ENCODE measurements at regions not wholly inside any gene's neighbourhood (a gene's known extent, or its start where the extent isn't known, plus 50 kb on each side); places are given as distances from the start of the nearest gene placed in this dataset.

DNA sequence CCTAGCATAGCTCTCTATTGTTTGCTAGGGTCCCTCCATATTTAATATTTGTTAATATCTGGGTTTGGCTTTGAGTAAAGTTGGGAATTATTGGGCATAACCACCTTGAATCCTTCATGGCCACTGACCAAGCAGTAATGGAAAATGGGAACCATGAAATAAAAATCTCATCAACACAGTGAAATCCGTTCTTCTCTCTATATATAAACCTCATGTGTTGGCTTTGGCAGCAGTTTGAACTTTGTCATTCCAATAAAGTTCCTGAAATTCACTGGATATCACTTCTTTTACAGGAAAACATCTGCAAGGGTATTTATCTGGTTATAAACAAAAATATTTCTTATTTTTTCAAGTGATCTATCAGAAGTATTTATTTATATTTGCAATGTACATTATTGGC is 93.0 kb upstream of the MPDZ start:
- Mint-ChIP-seq H3K27me3 (no peaks in the 10 kb centered on the region), H3K27ac (no peak overlapping the region), H3K4me1 (ENCODE audit: unreplicated experiment) (peaks cover 5% of the 10 kb centered on the region), H3K36me3 (no peaks in the 10 kb centered on the region), H3K4me3 (no peak overlapping the region), H3K9me3 (no peaks in the 10 kb centered on the region)
- TF ChIP-seq, protein P1, sequence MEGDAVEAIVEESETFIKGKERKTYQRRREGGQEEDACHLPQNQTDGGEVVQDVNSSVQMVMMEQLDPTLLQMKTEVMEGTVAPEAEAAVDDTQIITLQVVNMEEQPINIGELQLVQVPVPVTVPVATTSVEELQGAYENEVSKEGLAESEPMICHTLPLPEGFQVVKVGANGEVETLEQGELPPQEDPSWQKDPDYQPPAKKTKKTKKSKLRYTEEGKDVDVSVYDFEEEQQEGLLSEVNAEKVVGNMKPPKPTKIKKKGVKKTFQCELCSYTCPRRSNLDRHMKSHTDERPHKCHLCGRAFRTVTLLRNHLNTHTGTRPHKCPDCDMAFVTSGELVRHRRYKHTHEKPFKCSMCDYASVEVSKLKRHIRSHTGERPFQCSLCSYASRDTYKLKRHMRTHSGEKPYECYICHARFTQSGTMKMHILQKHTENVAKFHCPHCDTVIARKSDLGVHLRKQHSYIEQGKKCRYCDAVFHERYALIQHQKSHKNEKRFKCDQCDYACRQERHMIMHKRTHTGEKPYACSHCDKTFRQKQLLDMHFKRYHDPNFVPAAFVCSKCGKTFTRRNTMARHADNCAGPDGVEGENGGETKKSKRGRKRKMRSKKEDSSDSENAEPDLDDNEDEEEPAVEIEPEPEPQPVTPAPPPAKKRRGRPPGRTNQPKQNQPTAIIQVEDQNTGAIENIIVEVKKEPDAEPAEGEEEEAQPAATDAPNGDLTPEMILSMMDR (conservative IDR thresholded peaks at IDR 0.05): no peak
- no peak for DNase-seq (ENCODE audit: extremely low spot score, unreplicated experiment)

DNA sequence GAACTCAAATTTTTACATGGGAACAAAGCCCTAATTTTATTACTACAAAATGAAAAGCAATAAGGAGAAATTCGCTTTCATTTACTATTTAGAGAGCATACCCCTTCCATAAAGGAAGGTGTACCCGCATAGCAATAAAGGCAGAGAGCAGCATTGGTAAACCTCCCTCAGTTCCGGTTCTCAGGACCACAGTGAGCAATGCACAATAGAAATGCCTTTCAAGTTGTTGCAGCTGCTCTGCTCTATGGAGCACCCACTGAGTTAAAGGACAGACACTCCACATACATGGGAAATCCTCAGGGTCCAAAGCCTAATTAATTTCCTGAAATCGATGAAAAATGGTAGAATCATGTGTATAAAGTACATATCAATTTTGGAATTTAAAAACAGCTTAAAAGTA is 89.9 kb upstream of the MPDZ start:
- no peaks in the 10 kb centered on the region for H3K36me3 Mint-ChIP-seq

DNA sequence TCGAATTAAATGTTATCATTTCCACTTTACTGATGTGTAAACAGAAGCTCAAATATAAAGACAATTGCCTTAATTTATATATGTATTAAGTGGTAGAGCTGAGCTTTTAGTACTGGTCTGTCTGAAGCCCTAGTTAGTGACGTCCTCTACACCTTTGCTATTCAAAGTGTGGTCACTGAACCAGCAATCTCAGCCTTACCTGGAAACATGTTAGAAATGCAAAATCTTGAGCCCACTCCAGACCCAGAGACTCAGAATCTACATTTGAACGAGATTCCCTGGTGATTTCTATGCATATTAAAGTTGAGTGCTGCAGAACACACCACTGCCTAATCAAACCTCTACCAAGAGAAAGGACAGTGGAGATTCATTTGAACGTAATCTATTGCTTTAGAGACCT is 88.3 kb upstream of the MPDZ start:
- no peak overlapping the region for H3K27ac Mint-ChIP-seq
- no peaks in the 10 kb centered on the region for H3K9me3 Mint-ChIP-seq
- no peak for DNase-seq (ENCODE audit: extremely low spot score, unreplicated experiment)
- H3K4me3 Mint-ChIP-seq: no peak overlapping the region
- TF ChIP-seq, protein P1 (conservative IDR thresholded peaks at IDR 0.05): no peak
- no peaks in the 10 kb centered on the region for H3K36me3 Mint-ChIP-seq
- H3K27me3 Mint-ChIP-seq: no peaks in the 10 kb centered on the region
- H3K4me1 Mint-ChIP-seq (ENCODE audit: unreplicated experiment): peaks cover 13% of the 10 kb centered on the region

More for the DNA sequence above, 89.9 kb upstream of the MPDZ start:
- H3K4me3 Mint-ChIP-seq: no peak overlapping the region
- no peaks in the 10 kb centered on the region for H3K27me3 Mint-ChIP-seq
- peaks cover 10% of the 10 kb centered on the region for H3K4me1 Mint-ChIP-seq (ENCODE audit: unreplicated experiment)
- TF ChIP-seq, protein P1 (conservative IDR thresholded peaks at IDR 0.05): no peak
- H3K9me3 Mint-ChIP-seq: no peaks in the 10 kb centered on the region
- DNase-seq (ENCODE audit: extremely low spot score, unreplicated experiment): no peak
- H3K27ac Mint-ChIP-seq: no peak overlapping the region

DNA sequence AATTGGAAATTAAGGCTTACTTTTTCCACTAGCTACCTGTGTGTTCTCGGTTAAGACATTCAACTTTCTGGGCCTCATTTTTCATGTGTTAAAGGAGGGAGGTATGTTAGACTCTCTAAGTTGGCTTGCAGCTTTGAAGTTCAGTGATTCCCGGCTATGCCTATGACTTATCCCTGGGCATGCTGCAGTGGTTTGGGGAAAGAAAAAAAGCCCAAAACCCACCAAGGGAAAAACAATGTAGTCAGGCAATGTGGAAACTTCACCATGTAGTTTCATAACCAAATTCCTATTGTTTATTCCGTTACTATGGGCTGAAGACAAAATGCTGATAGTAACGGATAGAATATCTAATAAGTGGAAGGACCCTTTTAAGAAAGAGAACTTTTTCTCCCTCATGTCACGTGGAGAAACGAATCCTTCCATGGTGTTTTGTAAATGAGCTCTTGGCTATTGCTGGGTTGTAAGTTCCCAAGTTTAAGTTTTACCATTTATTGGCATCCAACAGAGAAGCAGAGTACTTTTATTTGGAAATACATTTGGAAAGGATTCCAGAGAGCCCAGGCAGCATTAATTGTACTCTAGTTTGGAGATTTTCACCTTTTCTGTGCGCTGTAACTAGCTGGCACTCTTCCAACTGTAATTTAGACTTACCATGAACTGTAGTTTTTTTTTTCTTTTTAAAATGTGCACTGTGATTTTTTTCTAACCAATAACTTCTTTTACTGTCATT is 84.9 kb upstream of the MPDZ start:
- H3K4me3 Mint-ChIP-seq: no peak overlapping the region
- DNase-seq (ENCODE audit: extremely low spot score, unreplicated experiment): no peak
- no peaks in the 10 kb centered on the region for H3K36me3 Mint-ChIP-seq
- TF ChIP-seq, protein P1 (conservative IDR thresholded peaks at IDR 0.05): no peak
- H3K4me1 Mint-ChIP-seq (ENCODE audit: unreplicated experiment): peaks cover 12% of the 10 kb centered on the region
- no peaks in the 10 kb centered on the region for H3K27me3 Mint-ChIP-seq
- H3K27ac Mint-ChIP-seq: no peak overlapping the region
- H3K9me3 Mint-ChIP-seq: no peaks in the 10 kb centered on the region

DNA sequence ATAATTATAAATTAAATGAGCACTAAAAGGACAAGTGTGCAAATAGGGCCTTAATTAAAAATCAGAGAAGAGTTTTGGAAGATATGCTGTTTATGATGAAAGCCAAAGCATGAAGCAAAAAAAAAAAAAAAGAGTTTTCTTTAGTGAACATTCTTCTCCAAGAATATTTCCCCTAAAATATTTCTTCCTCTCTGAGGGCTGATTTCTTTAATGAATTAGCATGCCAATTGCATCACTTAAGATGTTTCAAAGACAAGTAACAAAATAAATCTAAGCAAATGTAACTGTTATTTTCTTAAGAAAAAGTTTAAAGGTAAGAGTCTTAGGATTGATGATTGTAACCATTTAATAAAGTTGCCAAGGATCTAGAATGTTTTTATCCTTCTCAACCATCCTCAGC is 81.6 kb upstream of the MPDZ start:
- TF ChIP-seq, protein P1 (conservative IDR thresholded peaks at IDR 0.05): no peak
- Mint-ChIP-seq H3K4me3 (no peak overlapping the region), H3K27me3 (no peaks in the 10 kb centered on the region), H3K4me1 (ENCODE audit: unreplicated experiment) (peaks cover 8% of the 10 kb centered on the region), H3K27ac (no peak overlapping the region), H3K9me3 (no peaks in the 10 kb centered on the region), H3K36me3 (no peaks in the 10 kb centered on the region)
- DNase-seq (ENCODE audit: extremely low spot score, unreplicated experiment): no peak
